ENCODE measurements at regions not wholly inside any gene's neighbourhood (a gene's known extent, or its start where the extent isn't known, plus 50 kb on each side); places are given as distances from the start of the nearest gene placed in this dataset.
"Not testable (repeated sequence)": the region's sequence is repeated elsewhere in the genome, so short reads cannot be mapped to it uniquely, and the experiment has no call there.

- POLR2A ChIA-PET: no interaction called here
- RAD21 ChIA-PET (ENCODE audit: unreplicated experiment): interaction anchor here (0.6 kb wide), 1 partner anchor 601 kb away, joined by 3 read pairs; no protein-coding TSS in a partner anchor
- no TSS peak for BruUV-seq (replicated peaks)
- no peak for ATAC-seq
- no peak overlapping the region for H3K4me2 ChIP-seq (ENCODE audit: control insufficient read depth, insufficient read depth)
- no peak for TF ChIP-seq ZBTB4 (CRISPR knock-in tag; IDR thresholded peaks at IDR 0.05)
- no peak for TF ChIP-seq TARDBP (IDR thresholded peaks at IDR 0.05; ENCODE audit: borderline replicate concordance)
- no peak for TF ChIP-seq EGR1 (IDR thresholded peaks at IDR 0.05; ENCODE audit: borderline replicate concordance in 1 of 2, low read depth in 2 of 2, low read length in 2 of 2)
- TF ChIP-seq KLF5 (IDR thresholded peaks at IDR 0.05; ENCODE audit: partially characterized antibody): no peak
- TF ChIP-seq JUND (IDR thresholded peaks at IDR 0.05; ENCODE audit: low read depth, low read length): no peak
- TF ChIP-seq MTA3 (IDR thresholded peaks at IDR 0.05; ENCODE audit: borderline replicate concordance, low read length): no peak
- no peak for TF ChIP-seq ZZZ3 (IDR thresholded peaks at IDR 0.05; ENCODE audit: control insufficient read depth, insufficient read length, low read depth)
- TF ChIP-seq EED (IDR thresholded peaks at IDR 0.05; ENCODE audit: low read depth): no peak
- no peak for TF ChIP-seq BCLAF1 (IDR thresholded peaks at IDR 0.05)
- no peaks in the 10 kb centered on the region for H3K4me1 ChIP-seq (ENCODE audit: control insufficient read depth, insufficient read depth, low read length)
- no peaks in the 10 kb centered on the region for H3K36me3 ChIP-seq (ENCODE audit: control insufficient read depth in 2 of 2, insufficient read depth in 2 of 2, low read length in 1 of 2)
- SMC1A ChIA-PET (ENCODE audit: uncharacterized antibody, unreplicated experiment): no interaction called here
- H4K20me1 ChIP-seq (ENCODE audit: control insufficient read depth, insufficient read depth): no peaks in the 10 kb centered on the region
- H3K9me3 ChIP-seq (replicated peaks; ENCODE audit: control insufficient read depth, insufficient read depth, low read length): no peaks in the 10 kb centered on the region
- no peaks in the 10 kb centered on the region for H3K79me2 ChIP-seq (ENCODE audit: control insufficient read depth, insufficient read depth, low read length)
- CTCF ChIA-PET: interaction anchor here (0.5 to 0.7 kb wide), 2 partner anchors 59 to 573 kb away, joined by 3 read pairs; no protein-coding TSS in a partner anchor
- H3K9ac ChIP-seq (ENCODE audit: control insufficient read depth, insufficient read depth, low read length): no peak overlapping the region
- H2AFZ ChIP-seq (ENCODE audit: control insufficient read depth, low read depth, low read length): no peak overlapping the region
- DNase-seq (ENCODE audit: low read depth, low spot score): no peak
- H3K27me3 ChIP-seq (replicated peaks in 1 of 2; ENCODE audit: control insufficient read depth in 2 of 2, insufficient read depth in 2 of 2, low read length in 1 of 2): peaks cover 0 to 2% of the 10 kb centered on the region in 2 experiments; a peak in 1 of 4 replicates
- intact Hi-C loops (cut with micrococcal nuclease; ENCODE audit: unreplicated experiment) (no loop called here), in situ Hi-C loops (cut with MboI) (no loop called here)
- no peak overlapping the region for H3K27ac ChIP-seq (ENCODE audit: control insufficient read depth, insufficient read depth)
- no peak overlapping the region for H3K4me3 ChIP-seq
- 42% methylated on average over 6 of the region's 6 CpGs for WGBS (ENCODE audit: insufficient coverage, insufficient replicate concordance, low lambda C conversion rate, missing lambda C conversion rate)
- FAIRE-seq: no peak
Observed at GRCh38 chr20:23293689-23294088, 56.9 kb upstream of the NXT1 start.

GRCh38 chr20:23292311-23292710 lies 58.3 kb upstream of the NXT1 start:
- H3K4me2 ChIP-seq (ENCODE audit: control insufficient read depth, insufficient read depth); intact Hi-C loops (cut with micrococcal nuclease; ENCODE audit: unreplicated experiment); H3K9me3 ChIP-seq (replicated peaks; ENCODE audit: control insufficient read depth, insufficient read depth, low read length); POLR2A ChIA-PET; BruUV-seq (replicated peaks); H3K4me3 ChIP-seq; in situ Hi-C loops (cut with MboI); H3K4me1 ChIP-seq (ENCODE audit: control insufficient read depth, insufficient read depth, low read length); H2AFZ ChIP-seq (ENCODE audit: control insufficient read depth, low read depth, low read length); RAD21 ChIA-PET (ENCODE audit: unreplicated experiment); H3K36me3 ChIP-seq (ENCODE audit: control insufficient read depth in 2 of 2, insufficient read depth in 2 of 2, low read length in 1 of 2); H3K27ac ChIP-seq (ENCODE audit: control insufficient read depth, insufficient read depth); FAIRE-seq; H3K9ac ChIP-seq (ENCODE audit: control insufficient read depth, insufficient read depth, low read length); H4K20me1 ChIP-seq (ENCODE audit: control insufficient read depth, insufficient read depth); H3K79me2 ChIP-seq (ENCODE audit: control insufficient read depth, insufficient read depth, low read length); ATAC-seq; H3K27me3 ChIP-seq (replicated peaks in 1 of 2; ENCODE audit: control insufficient read depth in 2 of 2, insufficient read depth in 2 of 2, low read length in 1 of 2); DNase-seq (ENCODE audit: low read depth, low spot score): not testable (repeated sequence)
- WGBS (ENCODE audit: insufficient coverage, insufficient replicate concordance, low lambda C conversion rate, missing lambda C conversion rate): 31% methylated on average over 5 of the region's 5 CpGs
- ChIA-PET CTCF (interaction anchor here (1.1 kb wide), 1 partner anchor 8 kb away, joined by 3 read pairs; no protein-coding TSS in a partner anchor), SMC1A (ENCODE audit: uncharacterized antibody, unreplicated experiment) (interaction anchor here (1.3 kb wide), 1 partner anchor 601 kb away, joined by 3 read pairs; no protein-coding TSS in a partner anchor)

Measured in GM12878 (cell line).